Upper lobe of left lung (tissue), 4 donors: ENCODE measurements at regions not wholly inside any gene's neighbourhood (a gene's known extent, or its start where the extent isn't known, plus 50 kb on each side); places are given as distances from the start of the nearest gene placed in this dataset.

Experiments
- CTCF ChIP-seq, 6 experiments: fragments of 450-650 bp in 4 of 6; fragments of 200-600 bp in 2 of 6; sonication (generic) in 2 of 6; IDR thresholded peaks; one replicate each; pipeline ENCODE4 v1.5.1; 2016 to 2019; ENCODE audit warnings: antibody characterized with exemption in 6 of 6
- EP300 ChIP-seq, 4 donors: sonication (generic); formaldehyde crosslinking; IDR thresholded peaks; one replicate each; pipeline ENCODE4 v1.5.1; 2017; ENCODE audit warnings: antibody characterized with exemption in 4 of 4, control low read depth in 2 of 4
- POLR2A ChIP-seq, 4 donors: fragments of 450-650 bp; IDR thresholded peaks; one replicate each; pipeline ENCODE4 v1.5.1; 2016 to 2017; ENCODE audit warnings: antibody characterized with exemption in 4 of 4, mild to moderate bottlenecking in 2 of 4

GRCh38 chr5:144697847-144698262 is 527.2 kb downstream of the KCTD16 start:
- no peak for TF ChIP-seq CTCF (IDR thresholded peaks at IDR 0.05)
- TF ChIP-seq EP300 (IDR thresholded peaks at IDR 0.05), result no peak
- no peak for TF ChIP-seq POLR2A (IDR thresholded peaks at IDR 0.05)
